ENCODE measurements at regions not wholly inside any gene's neighbourhood (a gene's known extent, or its start where the extent isn't known, plus 50 kb on each side); places are given as distances from the start of the nearest gene placed in this dataset.
"Not testable (repeated sequence)": the region's sequence is repeated elsewhere in the genome, so short reads cannot be mapped to it uniquely, and the experiment has no call there.

DNA sequence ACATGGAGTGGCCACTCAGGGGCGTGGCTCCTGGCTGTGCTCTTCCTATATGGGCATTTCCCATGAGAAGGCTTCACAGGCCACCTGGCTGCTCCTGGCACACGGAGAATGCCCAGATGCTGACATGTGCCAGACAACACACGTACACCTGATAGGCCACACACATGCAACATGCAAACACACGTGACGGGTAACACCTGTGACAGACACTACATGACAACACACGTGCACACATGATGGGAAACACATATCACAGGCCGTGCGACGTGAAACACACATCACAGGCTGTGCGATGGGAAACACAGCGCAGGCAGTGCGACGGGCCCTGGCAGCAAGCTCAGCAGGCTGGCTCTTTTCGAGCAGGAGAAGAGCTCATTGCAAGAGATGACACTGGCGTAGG lies 94.3 kb upstream of the HMX1 start:
- not testable (repeated sequence) for DNase-seq

DNA sequence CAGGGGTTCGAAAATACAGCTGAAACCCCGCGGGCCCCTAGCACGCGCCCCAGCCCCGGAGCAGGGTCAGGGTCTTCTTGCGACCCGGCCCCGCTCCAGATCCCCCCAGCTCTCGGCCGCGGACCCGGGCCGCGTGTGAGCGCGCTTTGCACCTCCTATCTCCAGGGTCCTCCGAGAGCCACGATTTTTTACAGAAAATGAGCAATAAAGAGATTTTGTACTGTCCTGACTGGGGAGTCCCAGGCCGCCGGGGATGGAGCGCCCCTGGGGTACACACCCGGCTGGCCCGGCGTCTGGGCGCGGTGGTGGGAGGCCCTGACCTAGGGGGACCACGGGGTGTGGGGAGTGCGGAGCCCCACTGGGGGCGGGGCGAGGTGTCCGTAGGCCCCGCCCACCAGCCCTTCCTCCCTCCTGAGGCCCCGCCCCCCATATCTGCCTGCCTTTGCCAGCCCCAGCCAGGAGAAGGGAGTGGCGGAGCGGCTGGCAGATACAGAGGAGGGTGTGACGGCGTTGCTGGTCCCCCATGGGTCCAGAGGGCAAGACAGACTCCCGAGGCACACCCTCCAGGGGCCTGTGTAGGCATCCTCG lies 92.7 kb upstream of the HMX1 start:
- not testable (repeated sequence) for DNase-seq

DNA sequence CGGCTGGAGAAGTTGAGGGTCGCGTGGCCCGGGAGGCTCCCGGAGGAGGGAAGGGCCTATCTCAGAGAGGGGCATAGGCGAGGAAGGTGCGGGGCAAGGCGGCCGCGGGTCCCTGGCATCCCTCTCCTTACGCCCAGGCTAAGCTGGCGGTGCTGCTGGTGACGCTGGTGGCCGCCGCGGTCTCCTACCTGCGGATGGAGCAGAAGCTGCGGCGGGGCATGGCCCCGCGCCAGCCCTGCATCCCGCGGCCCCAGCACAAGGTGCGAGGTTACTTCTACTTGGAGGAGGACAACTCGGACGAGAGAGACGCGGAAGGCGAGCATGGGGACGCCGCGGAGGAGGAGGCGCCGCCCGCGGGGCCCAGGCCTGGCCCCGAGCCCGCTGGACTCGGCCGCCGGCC lies 91.9 kb upstream of the HMX1 start:
- not testable (repeated sequence) for DNase-seq

DNA sequence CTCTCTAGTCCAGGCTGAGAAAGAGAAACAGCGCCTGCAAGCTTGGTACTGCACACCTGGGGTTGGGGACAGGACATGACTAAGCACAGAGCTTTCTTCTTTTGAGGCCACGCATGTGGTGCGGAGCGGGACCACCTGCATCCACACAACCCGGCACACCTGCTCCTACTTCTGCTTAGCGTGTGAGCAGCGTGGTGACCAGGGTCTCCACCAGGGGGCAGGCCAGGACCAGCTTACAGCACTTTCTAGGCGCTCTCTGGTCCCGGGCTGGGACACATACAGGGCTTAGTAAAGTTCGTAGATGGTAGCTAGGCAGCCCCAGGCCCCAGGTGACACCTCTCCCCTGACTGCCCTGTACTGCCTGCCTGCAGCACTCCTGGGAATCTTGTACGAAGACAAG lies 89.7 kb upstream of the HMX1 start:
- peak; percentile 84 for DNase-seq

DNA sequence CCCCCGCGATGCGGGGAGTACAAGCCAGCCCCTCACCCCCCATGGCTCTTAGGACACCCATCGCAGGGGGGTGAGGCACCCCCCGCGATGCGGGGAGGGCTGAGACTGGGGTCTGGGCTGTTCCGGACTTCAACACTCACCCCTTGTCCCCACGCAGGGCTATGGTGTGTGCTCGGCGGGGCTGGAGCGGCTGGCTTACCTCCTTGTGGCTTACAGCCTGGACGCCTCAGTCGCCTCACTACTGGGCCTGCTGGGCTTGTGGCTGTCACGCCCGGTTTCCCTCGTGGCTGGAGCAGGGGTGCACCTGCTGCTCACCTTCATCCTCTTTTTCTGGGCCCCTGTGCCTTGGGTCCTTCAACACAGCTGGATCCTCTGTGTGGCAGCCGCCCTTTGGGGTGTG lies 87.8 kb upstream of the HMX1 start:
- DNase-seq: not testable (repeated sequence)

DNA sequence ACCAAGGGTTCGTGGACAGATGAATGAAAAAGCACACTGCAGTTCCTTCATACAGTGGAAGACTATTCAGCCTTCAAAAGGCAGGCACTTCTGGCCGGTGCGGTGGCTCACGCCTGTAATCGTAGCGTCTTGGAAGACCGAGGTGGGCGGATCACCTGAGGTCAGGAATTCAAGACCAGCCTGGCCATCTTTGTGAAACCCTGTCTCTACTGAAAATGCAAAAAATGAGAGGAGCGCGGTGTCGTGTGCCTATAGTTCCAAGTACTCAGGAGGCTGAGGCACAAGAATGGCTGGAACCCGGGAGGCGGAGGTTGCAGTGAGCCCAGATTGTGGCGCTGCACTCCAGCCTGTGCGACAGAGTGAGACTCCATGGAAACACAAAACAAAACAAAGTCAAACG lies 82.4 kb upstream of the HMX1 start:
- not testable (repeated sequence) for DNase-seq

DNA sequence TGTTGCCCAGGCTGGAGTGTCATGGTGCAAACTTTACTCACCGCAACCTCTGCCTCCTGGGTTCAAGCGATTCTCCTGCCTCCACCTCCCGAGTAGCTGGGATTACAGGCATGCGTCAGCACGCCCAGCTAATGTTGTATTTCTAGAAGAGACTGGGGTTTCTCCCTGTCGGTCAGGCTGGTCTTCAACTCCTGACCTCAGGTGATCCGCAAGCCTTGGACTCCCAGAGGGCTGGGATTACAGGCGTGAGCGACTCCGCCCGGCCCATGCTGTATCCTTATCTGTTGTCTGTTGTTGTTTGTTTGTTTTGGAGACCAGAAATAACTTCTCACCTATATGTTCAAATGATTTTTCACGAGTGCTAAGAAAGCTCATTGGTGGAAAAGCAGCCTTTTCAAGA lies 81.2 kb upstream of the HMX1 start:
- DNase-seq: not testable (repeated sequence)

DNA sequence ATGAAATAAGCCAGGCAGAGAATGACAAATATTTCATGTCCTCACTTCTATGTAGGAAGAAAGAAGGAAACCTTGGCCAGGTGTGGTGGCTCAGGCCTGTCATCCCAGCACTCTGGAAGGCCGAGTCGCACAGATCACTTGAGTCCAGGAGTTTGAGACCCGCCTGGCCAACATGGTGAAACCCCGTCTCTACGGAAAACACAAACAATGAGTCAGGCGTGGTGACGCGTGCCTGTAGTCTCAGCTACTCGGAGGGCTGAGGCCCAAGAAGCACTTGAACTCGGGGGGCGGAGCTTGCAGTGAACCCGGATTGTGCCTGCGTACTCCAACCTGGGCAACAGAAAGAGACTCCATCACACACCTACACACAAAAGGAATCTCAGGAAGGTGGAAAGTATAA lies 80.5 kb upstream of the HMX1 start:
- not testable (repeated sequence) for DNase-seq

DNA sequence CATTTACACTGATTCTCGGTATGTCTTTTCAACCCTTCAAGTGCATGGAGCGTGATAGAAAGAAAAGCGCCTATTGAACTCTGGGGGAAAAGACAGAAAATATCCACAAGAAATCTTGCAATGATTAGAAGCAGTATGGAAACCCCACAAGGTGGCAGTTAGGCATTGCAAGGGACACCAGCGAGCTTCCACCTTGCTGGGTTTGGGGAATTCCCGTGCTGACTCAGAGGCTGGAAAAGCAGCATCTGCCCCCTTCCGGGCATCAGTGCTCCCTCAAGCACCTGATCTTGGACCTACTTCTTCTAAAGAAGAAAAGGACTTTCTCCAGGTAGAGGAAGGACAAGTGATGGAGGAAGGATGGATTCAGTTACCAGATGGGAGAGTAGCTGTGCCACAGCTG lies 73.9 kb upstream of the HMX1 start:
- not testable (repeated sequence) for DNase-seq

GRCh38 chr4:8943367-8943766 lies 71.7 kb upstream of the HMX1 start:
- DNase-seq: not testable (repeated sequence)

DNA sequence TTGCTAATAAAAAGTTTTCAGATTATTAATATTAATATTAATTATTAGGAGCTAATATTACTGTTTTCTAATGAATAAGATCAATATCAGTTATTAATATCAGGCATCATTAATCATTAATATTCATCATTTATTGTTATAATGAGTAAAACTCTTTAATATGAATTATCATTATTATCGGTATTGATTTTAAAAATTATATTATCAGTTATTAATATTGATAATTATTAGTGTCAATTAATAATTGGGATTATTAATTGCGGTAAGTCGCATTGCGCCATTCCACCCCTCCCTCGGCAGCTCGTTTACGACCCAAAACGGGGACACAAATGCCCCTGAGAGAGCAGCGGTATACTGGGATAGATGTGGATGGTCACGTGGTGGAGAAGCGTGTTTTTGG lies 70.4 kb upstream of the HMX1 start:
- DNase-seq: not testable (repeated sequence)

DNA sequence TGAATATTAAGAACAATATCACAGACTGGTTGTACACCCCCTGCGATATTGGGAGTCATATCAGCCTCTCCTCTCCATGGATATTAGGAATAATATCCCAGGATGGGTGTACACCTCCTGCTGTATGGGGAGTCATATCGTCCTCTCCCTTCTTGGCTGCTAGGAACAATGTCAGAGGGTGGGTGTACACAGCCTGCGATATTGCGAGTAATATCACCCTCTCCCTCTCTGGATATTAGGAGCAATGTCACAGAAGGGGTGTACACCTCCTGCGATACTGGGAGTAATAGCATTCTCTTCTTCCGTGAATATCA lies 69.8 kb upstream of the HMX1 start:
- not testable (repeated sequence) for DNase-seq

GRCh38 chr4:8940792-8941491 lies 69.3 kb upstream of the HMX1 start:
- DNase-seq: peak; percentile 56

GRCh38 chr4:8939840-8940742 lies 68.5 kb upstream of the HMX1 start:
- no peak for DNase-seq

DNA sequence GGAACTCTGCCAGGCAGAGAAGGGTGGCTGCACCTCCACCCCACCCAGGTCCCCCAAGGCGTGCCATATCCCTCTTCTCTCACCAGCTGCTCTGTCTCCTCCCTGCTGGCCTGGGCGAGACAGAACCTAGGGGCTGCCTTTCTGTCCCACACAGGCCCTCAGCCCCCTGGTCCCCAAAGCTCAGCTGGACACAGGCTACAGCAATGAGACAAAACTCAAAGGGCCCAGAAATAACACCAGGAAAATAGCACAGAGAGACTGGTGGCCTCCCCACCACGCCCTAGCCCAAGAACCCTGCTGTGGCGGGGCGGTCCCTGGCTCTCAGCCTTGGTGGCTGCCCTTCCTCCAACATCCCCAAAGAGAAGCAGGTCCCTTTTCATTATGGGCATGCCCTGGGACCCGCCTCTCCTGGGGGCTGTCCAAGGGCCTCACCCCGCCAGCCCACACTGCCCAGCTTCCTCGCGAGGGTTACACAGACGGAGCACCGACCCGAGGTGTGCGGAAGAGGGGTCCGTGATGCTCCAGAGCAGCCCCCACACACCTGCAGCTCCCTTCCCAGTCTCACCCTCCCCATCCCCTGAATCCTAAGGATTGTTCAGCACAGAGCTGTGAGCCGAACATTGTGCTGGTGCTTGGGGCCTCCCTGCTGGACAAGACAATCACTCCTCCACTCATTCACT lies 67.7 kb upstream of the HMX1 start:
- DNase-seq: no peak

DNA sequence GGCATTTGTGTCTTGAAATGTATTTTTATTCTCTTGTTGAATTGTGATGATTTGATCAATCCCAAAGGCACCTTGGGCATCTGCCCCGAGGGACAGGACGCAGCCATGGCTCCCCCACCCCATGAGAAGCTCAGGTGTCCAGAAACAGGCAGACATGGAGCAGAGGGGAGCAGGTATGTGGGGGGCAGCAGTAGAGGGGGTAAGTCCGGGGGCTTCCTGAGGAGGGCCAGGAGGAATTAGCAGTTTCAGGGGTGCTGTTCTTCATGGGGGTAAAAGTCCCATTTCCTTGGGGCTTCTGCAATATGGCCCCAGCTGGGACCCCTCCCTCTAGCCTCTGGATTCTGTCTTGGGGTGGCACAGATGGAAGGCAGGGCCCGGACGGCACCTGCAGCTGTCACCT lies 67.0 kb upstream of the HMX1 start:
- DNase-seq: no peak

GRCh38 chr4:8938137-8938536 lies 66.5 kb upstream of the HMX1 start:
- DNase-seq: no peak

DNA sequence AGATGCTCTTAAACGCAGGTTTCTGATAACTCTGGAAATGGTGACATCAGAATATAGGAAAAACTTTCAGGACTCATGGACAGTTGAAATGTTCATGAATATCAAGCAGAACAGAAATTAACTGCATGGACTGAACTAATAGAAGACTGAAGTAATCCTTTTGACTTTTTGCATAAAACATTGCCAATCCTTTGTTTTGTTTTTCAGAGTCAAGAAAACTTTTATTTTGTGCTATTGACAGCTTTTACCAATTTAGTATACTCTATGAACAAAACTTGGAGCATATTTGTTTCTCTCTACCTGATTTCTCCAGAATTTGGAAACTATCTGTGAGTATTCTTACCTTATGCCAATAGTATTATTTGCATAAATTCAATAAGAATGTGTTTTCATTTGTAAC lies 61.2 kb upstream of the HMX1 start:
- DNase-seq: no peak

GRCh38 chr4:8928074-8928473 lies 56.4 kb upstream of the HMX1 start:
- DNase-seq: no peak

DNA sequence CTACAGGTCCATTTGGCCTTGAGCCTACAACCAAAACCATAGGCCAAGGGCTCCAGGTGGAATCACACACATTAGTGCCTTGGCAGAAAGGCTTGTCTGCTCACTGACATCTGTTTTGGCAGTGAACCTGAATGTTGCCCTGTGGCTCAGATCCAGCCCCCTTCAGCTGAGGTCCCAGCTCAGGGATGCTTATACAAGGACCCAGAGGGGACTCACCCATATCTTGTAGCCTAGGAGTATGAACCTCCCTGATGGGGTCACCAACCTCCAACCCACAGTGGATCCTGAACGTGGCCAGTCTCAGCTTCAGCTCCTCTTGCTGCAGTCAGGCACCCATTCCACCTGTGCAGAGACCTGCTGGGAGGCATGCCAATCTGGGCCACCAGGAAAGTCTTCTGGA lies 50.8 kb upstream of the HMX1 start:
- no peak for DNase-seq

GRCh38 chr4:8921465-8921864 lies 49.8 kb upstream of the HMX1 start:
- no peak for DNase-seq

Data from RPMI8226 (cell line).